ENCODE measurements at regions not wholly inside any gene's neighbourhood (a gene's known extent, or its start where the extent isn't known, plus 50 kb on each side); places are given as distances from the start of the nearest gene placed in this dataset.
A peak's percentile ranks its signal among the peaks of the same experiment; 100 is the strongest.

DNA sequence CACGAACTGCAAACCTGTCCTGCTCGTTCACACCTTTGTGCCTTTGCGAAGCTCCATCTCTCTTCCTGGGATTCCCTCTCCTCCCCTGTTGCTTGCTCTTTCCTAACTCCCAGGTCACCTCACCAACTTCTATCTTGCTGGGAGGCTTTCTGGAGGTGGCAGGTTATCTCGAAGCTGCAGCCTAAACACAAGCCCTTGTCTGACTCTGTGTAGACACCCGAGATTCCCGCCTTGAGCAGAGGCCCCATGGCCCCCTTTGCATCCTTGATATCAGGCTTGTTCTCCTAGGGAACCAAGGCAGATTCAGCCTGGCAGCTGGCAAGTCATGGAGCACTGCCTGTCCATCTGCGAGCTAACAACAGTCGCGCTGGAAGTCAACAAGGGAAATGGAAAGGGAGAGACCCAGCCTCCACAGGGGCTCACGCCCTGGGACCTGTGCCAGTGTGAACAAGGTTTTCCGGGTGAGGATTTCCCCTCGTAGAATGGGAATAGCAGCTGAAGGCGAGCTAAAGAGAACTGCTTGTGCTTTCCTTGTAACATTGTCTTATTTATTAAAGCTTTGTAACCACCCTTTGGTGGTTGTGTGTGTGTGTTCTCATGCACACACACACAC lies 109.5 kb upstream of the JUN start:
- H3K79me2 ChIP-seq (ENCODE audit: control insufficient read depth, insufficient read depth, low read length, poor library complexity), result no peaks in the 10 kb centered on the region
- no peaks in the 10 kb centered on the region for H3K27me3 ChIP-seq (ENCODE audit: insufficient read depth, low read length)
- no peak overlapping the region for H3K18ac ChIP-seq (ENCODE audit: low read length)
- no peak overlapping the region for H3K27ac ChIP-seq (ENCODE audit: low read depth, low read length)
- no peak overlapping the region for H3K23ac ChIP-seq (ENCODE audit: low read length)
- no peak overlapping the region for H4K12ac ChIP-seq (ENCODE audit: low read depth, low read length)
- H3K4ac ChIP-seq (ENCODE audit: low read depth, low read length), result no peak overlapping the region
- H2BK120ac ChIP-seq (ENCODE audit: insufficient read depth, low read length, poor library complexity), result no peak overlapping the region
- peaks cover 7 to 10% of the 10 kb centered on the region in 2 experiments for H3K4me1 ChIP-seq (ENCODE audit: control insufficient read depth in 1 of 2, insufficient read depth in 2 of 2, low read length in 2 of 2)
- no peak overlapping the region for H4K91ac ChIP-seq (ENCODE audit: low read depth, low read length)
- no peaks in the 10 kb centered on the region for H3K79me1 ChIP-seq (ENCODE audit: low read length)
- no peak overlapping the region for H3K4me2 ChIP-seq (ENCODE audit: low read length)
- no peak overlapping the region for H2BK12ac ChIP-seq (ENCODE audit: low read length)
- no peak overlapping the region for H3K4me3 ChIP-seq (ENCODE audit: low read depth, low read length)
- H3K14ac ChIP-seq (ENCODE audit: low read length), result no peak overlapping the region
- no CpG with 5 or more reads among the region's 13 CpGs for whole genome bisulfite sequencing (ENCODE audit: extremely low coverage, insufficient coverage, insufficient read length)
- H3K9me3 ChIP-seq (ENCODE audit: insufficient read depth, low read depth, low read length), result no peaks in the 10 kb centered on the region
- H2AFZ ChIP-seq (ENCODE audit: insufficient read depth, low read length, poor library complexity), result no peak overlapping the region
- DNase-seq, result no peak
- no peak overlapping the region for H2BK5ac ChIP-seq (ENCODE audit: low read depth, low read length, poor library complexity)
- H2AK5ac ChIP-seq (ENCODE audit: low read length), result no peak overlapping the region
- no peak overlapping the region for H3K9ac ChIP-seq (ENCODE audit: low read length)
- H4K8ac ChIP-seq (ENCODE audit: low read depth, low read length), result no peak overlapping the region
- no peaks in the 10 kb centered on the region for H3K36me3 ChIP-seq (ENCODE audit: control insufficient read depth in 1 of 2, insufficient read depth in 2 of 2, low read length in 2 of 2)

DNA sequence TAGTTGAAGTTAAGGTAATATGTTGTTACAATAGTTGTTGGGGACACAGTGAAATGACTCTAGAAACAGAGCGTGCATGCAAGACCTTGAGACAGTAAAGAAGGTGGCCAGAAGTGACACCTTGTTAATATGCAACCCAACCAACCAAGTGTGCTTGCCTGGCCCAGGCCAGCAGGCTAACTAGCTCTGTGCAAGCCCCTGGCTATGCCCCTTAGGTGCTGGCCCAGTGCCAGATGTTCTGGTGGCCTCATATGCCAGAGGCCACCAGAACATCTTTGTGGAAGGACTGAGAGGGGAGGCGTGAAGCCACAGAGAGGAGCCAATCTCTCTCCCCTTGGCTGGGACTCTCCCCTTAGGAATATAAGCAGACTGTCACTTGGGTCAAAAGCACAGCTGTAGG lies 111.2 kb upstream of the JUN start:
- H4K8ac ChIP-seq (ENCODE audit: low read depth, low read length), result no peak overlapping the region
- no peak overlapping the region for H4K91ac ChIP-seq (ENCODE audit: low read depth, low read length)
- H3K4me3 ChIP-seq (ENCODE audit: low read depth, low read length), result no peak overlapping the region
- H2BK12ac ChIP-seq (ENCODE audit: low read length), result no peak overlapping the region
- H3K36me3 ChIP-seq (ENCODE audit: control insufficient read depth in 1 of 2, insufficient read depth in 2 of 2, low read length in 2 of 2), result no peaks in the 10 kb centered on the region
- no peak overlapping the region for H2AK5ac ChIP-seq (ENCODE audit: low read length)
- H3K9me3 ChIP-seq (ENCODE audit: insufficient read depth, low read depth, low read length), result no peaks in the 10 kb centered on the region
- H3K14ac ChIP-seq (ENCODE audit: low read length), result no peak overlapping the region
- H3K9ac ChIP-seq (ENCODE audit: low read length), result no peak overlapping the region
- no peak overlapping the region for H2BK120ac ChIP-seq (ENCODE audit: insufficient read depth, low read length, poor library complexity)
- no peak overlapping the region for H3K4ac ChIP-seq (ENCODE audit: low read depth, low read length)
- H3K4me1 ChIP-seq (ENCODE audit: control insufficient read depth in 1 of 2, insufficient read depth in 2 of 2, low read length in 2 of 2), result peaks cover 12 to 14% of the 10 kb centered on the region in 2 experiments
- no peak overlapping the region for H3K4me2 ChIP-seq (ENCODE audit: low read length)
- H3K79me2 ChIP-seq (ENCODE audit: control insufficient read depth, insufficient read depth, low read length, poor library complexity), result no peaks in the 10 kb centered on the region
- H3K27me3 ChIP-seq (ENCODE audit: insufficient read depth, low read length), result no peaks in the 10 kb centered on the region
- H3K79me1 ChIP-seq (ENCODE audit: low read length), result peaks cover 1% of the 10 kb centered on the region
- H3K23ac ChIP-seq (ENCODE audit: low read length), result no peak overlapping the region
- H2BK5ac ChIP-seq (ENCODE audit: low read depth, low read length, poor library complexity), result no peak overlapping the region
- no peak overlapping the region for H2AFZ ChIP-seq (ENCODE audit: insufficient read depth, low read length, poor library complexity)
- no peak overlapping the region for H4K12ac ChIP-seq (ENCODE audit: low read depth, low read length)
- no peak overlapping the region for H3K27ac ChIP-seq (ENCODE audit: low read depth, low read length)
- H3K18ac ChIP-seq (ENCODE audit: low read length), result no peak overlapping the region
- DNase-seq, result no peak
- WGBS (ENCODE audit: extremely low coverage, insufficient coverage, insufficient read length), result no CpG with 5 or more reads among the region's 2 CpGs

DNA sequence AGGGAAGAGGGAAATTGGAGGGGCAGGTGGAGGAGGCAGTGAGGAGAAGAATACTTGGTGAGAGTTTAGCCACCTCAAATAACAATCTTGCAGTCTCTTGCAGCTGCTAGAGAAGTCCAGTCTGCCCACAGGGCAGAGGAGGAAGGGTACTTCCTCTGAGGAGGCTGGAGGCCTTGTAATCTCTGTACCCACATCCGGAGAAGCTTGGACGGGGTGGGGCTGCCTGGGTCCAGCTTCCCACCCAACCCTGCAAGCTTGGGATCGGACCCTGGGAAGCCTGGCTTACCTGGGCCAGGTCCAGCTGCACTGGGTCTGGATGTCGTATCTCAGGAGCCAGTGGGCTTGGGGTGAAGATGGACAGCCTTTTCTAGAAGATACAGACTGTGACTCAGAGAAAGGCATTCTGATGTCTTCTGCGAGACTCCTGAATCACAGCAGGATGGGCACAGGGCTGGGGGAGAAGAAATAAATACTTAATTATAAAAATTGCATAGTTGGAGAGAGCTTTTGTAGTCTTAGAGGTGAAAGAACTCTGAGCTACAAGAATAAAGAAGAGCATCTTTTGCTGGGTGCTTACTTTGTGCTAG lies 111.8 kb upstream of the JUN start:
- H3K4ac ChIP-seq (ENCODE audit: low read depth, low read length), result no peak overlapping the region
- no peak overlapping the region for H3K4me2 ChIP-seq (ENCODE audit: low read length)
- no CpG with 5 or more reads among the region's 5 CpGs for WGBS (ENCODE audit: extremely low coverage, insufficient coverage, insufficient read length)

DNA sequence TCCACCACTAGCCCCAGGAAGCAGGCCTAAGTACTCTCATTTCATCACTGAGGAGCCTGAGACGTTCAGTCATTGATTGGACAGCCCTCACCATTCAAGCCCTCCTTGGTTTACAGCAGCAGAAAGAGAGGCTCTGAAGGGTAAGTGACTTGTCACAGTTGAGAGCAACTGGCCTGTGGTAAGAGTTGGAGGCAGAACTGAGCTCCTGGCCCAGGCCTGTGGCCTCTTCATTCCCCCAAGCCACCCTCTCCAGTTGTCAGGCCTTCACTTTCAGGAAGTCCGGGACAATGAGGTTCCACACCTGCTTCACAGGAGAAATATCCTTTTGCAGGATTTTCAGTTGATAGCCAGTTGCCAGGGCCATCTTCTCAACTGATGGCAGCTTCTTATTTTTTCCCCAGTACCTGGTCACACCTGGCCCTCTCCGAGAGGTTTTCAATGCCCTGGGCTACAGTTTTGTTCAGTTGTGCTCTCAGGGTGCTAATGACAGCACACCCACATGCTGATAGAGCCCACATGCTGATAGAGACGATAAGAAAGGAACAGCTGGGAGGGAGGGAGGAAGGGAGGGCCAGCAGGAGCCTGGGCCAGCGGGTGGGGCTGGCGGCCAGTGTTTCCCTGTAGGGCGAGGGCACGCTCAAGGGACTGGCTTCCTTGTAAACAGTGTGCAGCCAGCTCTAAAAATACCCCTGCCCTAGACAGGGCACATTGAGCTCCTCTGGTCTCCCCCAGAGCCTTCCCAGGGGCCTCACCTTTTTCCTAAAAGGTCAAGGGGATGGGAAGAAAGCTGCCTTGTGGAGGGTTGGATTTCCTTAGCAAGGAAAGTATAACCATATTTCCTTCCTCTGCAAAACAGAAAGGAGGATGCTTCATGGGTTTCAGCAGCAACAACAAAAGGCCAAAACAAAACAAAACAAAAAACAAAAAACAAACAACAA lies 112.7 kb upstream of the JUN start:
- H2AFZ ChIP-seq (ENCODE audit: insufficient read depth, low read length, poor library complexity), result peak overlapping the region; percentile 18
- H3K9ac ChIP-seq (ENCODE audit: low read length), result no peak overlapping the region
- H4K91ac ChIP-seq (ENCODE audit: low read depth, low read length), result no peak overlapping the region
- H3K18ac ChIP-seq (ENCODE audit: low read length), result no peak overlapping the region
- no peaks in the 10 kb centered on the region for H3K27me3 ChIP-seq (ENCODE audit: insufficient read depth, low read length)
- H2AK5ac ChIP-seq (ENCODE audit: low read length), result no peak overlapping the region
- no peak overlapping the region for H3K4me2 ChIP-seq (ENCODE audit: low read length)
- DNase-seq, result peak; percentile 92 to 97
- no peak overlapping the region for H3K4me3 ChIP-seq (ENCODE audit: low read depth, low read length)
- H3K4ac ChIP-seq (ENCODE audit: low read depth, low read length), result no peak overlapping the region
- H3K27ac ChIP-seq (ENCODE audit: low read depth, low read length), result no peak overlapping the region
- H3K4me1 ChIP-seq (ENCODE audit: control insufficient read depth in 1 of 2, insufficient read depth in 2 of 2, low read length in 2 of 2), result peaks cover 12 to 14% of the 10 kb centered on the region in 2 experiments
- H4K12ac ChIP-seq (ENCODE audit: low read depth, low read length), result no peak overlapping the region
- no peak overlapping the region for H2BK5ac ChIP-seq (ENCODE audit: low read depth, low read length, poor library complexity)
- no peak overlapping the region for H2BK120ac ChIP-seq (ENCODE audit: insufficient read depth, low read length, poor library complexity)
- no peaks in the 10 kb centered on the region for H3K79me2 ChIP-seq (ENCODE audit: control insufficient read depth, insufficient read depth, low read length, poor library complexity)
- no CpG with 5 or more reads among the region's 8 CpGs for WGBS (ENCODE audit: extremely low coverage, insufficient coverage, insufficient read length)
- H3K23ac ChIP-seq (ENCODE audit: low read length), result no peak overlapping the region
- no peaks in the 10 kb centered on the region for H3K36me3 ChIP-seq (ENCODE audit: control insufficient read depth in 1 of 2, insufficient read depth in 2 of 2, low read length in 2 of 2)
- H2BK12ac ChIP-seq (ENCODE audit: low read length), result no peak overlapping the region
- peaks cover 1% of the 10 kb centered on the region for H3K79me1 ChIP-seq (ENCODE audit: low read length)
- no peaks in the 10 kb centered on the region for H3K9me3 ChIP-seq (ENCODE audit: insufficient read depth, low read depth, low read length)
- peak overlapping the region; percentile 45 for H4K8ac ChIP-seq (ENCODE audit: low read depth, low read length)
- peak overlapping the region; percentile 8 for H3K14ac ChIP-seq (ENCODE audit: low read length)

More for the DNA sequence above, 111.8 kb upstream of the JUN start:
- H3K4me1 ChIP-seq (ENCODE audit: control insufficient read depth in 1 of 2, insufficient read depth in 2 of 2, low read length in 2 of 2), result peaks cover 12 to 14% of the 10 kb centered on the region in 2 experiments
- H3K14ac ChIP-seq (ENCODE audit: low read length), result no peak overlapping the region
- no peak overlapping the region for H4K12ac ChIP-seq (ENCODE audit: low read depth, low read length)
- no peak overlapping the region for H3K4me3 ChIP-seq (ENCODE audit: low read depth, low read length)
- no peak overlapping the region for H3K18ac ChIP-seq (ENCODE audit: low read length)
- no peak for DNase-seq
- peaks cover 1% of the 10 kb centered on the region for H3K79me1 ChIP-seq (ENCODE audit: low read length)
- no peaks in the 10 kb centered on the region for H3K27me3 ChIP-seq (ENCODE audit: insufficient read depth, low read length)
- no peak overlapping the region for H3K27ac ChIP-seq (ENCODE audit: low read depth, low read length)
- H4K91ac ChIP-seq (ENCODE audit: low read depth, low read length), result no peak overlapping the region
- no peak overlapping the region for H2AFZ ChIP-seq (ENCODE audit: insufficient read depth, low read length, poor library complexity)
- no peak overlapping the region for H4K8ac ChIP-seq (ENCODE audit: low read depth, low read length)
- no peak overlapping the region for H2AK5ac ChIP-seq (ENCODE audit: low read length)
- no peak overlapping the region for H2BK12ac ChIP-seq (ENCODE audit: low read length)
- no peaks in the 10 kb centered on the region for H3K36me3 ChIP-seq (ENCODE audit: control insufficient read depth in 1 of 2, insufficient read depth in 2 of 2, low read length in 2 of 2)
- no peaks in the 10 kb centered on the region for H3K79me2 ChIP-seq (ENCODE audit: control insufficient read depth, insufficient read depth, low read length, poor library complexity)
- H3K23ac ChIP-seq (ENCODE audit: low read length), result no peak overlapping the region
- H3K9ac ChIP-seq (ENCODE audit: low read length), result no peak overlapping the region
- H3K9me3 ChIP-seq (ENCODE audit: insufficient read depth, low read depth, low read length), result no peaks in the 10 kb centered on the region
- no peak overlapping the region for H2BK120ac ChIP-seq (ENCODE audit: insufficient read depth, low read length, poor library complexity)
- H2BK5ac ChIP-seq (ENCODE audit: low read depth, low read length, poor library complexity), result no peak overlapping the region

Data from trophoblast cell (in vitro differentiated cells and primary cell).